ENCODE measurements at regions not wholly inside any gene's neighbourhood (a gene's known extent, or its start where the extent isn't known, plus 50 kb on each side); places are given as distances from the start of the nearest gene placed in this dataset.

DNA sequence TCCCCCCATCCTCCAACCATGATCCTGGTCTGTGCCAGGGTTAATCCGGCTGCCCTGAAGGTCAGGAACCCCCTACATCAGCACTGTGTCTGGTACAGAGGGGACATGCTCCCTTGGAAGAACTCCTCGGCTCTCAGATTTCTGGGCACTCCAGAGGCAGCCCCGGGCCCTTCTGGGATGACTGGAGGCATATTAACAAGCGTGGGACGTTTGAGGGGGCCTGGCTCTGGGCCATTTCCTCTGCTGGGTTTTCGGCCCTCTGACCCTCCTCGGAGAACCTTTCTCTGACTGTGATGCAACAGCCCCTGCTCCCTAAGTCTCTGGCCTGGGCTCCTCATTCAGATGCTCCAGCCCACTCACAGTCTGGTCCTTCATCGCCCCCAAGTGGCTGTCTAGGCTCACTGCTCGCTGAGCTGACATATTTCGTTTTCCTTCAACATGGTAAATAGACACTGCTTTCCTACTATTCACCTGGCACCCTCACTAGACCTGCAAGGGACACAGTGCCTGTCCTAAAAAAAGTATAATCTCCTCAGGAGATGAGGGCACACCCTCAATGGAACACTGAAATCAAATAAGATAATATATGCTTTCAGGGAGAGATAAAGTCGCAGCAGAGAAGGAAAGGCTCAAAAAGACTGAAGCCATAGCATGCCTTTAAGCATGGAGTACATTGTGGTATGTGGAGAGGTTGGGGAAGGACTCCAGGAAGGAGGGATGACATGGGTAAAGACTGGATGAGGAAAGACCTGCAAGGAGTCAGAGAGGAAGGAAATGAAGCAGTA is 404.7 kb upstream of the TRPC7 start (continued):
- TF ChIP-seq, protein P1, sequence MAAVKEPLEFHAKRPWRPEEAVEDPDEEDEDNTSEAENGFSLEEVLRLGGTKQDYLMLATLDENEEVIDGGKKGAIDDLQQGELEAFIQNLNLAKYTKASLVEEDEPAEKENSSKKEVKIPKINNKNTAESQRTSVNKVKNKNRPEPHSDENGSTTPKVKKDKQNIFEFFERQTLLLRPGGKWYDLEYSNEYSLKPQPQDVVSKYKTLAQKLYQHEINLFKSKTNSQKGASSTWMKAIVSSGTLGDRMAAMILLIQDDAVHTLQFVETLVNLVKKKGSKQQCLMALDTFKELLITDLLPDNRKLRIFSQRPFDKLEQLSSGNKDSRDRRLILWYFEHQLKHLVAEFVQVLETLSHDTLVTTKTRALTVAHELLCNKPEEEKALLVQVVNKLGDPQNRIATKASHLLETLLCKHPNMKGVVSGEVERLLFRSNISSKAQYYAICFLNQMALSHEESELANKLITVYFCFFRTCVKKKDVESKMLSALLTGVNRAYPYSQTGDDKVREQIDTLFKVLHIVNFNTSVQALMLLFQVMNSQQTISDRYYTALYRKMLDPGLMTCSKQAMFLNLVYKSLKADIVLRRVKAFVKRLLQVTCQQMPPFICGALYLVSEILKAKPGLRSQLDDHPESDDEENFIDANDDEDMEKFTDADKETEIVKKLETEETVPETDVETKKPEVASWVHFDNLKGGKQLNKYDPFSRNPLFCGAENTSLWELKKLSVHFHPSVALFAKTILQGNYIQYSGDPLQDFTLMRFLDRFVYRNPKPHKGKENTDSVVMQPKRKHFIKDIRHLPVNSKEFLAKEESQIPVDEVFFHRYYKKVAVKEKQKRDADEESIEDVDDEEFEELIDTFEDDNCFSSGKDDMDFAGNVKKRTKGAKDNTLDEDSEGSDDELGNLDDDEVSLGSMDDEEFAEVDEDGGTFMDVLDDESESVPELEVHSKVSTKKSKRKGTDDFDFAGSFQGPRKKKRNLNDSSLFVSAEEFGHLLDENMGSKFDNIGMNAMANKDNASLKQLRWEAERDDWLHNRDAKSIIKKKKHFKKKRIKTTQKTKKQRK (IDR thresholded peaks at IDR 0.05; ENCODE audit: low read depth, low read length) = no peak
- TF ChIP-seq HDAC6 (IDR thresholded peaks at IDR 0.05; ENCODE audit: unreplicated experiment) (no peak), RB1 (IDR thresholded peaks at IDR 0.05; ENCODE audit: borderline replicate concordance) (no peak), EP300 (IDR thresholded peaks at IDR 0.05; ENCODE audit: borderline replicate concordance in 1 of 2, control insufficient read depth in 1 of 2, low read depth in 2 of 2, low read length in 2 of 2) (no peak), RAD21 (IDR thresholded peaks at IDR 0.05; ENCODE audit: insufficient read depth, low read depth, low read length) (peak; percentile 82), MXI1 (IDR thresholded peaks at IDR 0.05; ENCODE audit: low read depth, low read length) (no peak)
- TF ChIP-seq, protein P2, sequence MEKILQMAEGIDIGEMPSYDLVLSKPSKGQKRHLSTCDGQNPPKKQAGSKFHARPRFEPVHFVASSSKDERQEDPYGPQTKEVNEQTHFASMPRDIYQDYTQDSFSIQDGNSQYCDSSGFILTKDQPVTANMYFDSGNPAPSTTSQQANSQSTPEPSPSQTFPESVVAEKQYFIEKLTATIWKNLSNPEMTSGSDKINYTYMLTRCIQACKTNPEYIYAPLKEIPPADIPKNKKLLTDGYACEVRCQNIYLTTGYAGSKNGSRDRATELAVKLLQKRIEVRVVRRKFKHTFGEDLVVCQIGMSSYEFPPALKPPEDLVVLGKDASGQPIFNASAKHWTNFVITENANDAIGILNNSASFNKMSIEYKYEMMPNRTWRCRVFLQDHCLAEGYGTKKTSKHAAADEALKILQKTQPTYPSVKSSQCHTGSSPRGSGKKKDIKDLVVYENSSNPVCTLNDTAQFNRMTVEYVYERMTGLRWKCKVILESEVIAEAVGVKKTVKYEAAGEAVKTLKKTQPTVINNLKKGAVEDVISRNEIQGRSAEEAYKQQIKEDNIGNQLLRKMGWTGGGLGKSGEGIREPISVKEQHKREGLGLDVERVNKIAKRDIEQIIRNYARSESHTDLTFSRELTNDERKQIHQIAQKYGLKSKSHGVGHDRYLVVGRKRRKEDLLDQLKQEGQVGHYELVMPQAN (conservative IDR thresholded peaks at IDR 0.05) = no peak
- TF ChIP-seq, protein P3, sequence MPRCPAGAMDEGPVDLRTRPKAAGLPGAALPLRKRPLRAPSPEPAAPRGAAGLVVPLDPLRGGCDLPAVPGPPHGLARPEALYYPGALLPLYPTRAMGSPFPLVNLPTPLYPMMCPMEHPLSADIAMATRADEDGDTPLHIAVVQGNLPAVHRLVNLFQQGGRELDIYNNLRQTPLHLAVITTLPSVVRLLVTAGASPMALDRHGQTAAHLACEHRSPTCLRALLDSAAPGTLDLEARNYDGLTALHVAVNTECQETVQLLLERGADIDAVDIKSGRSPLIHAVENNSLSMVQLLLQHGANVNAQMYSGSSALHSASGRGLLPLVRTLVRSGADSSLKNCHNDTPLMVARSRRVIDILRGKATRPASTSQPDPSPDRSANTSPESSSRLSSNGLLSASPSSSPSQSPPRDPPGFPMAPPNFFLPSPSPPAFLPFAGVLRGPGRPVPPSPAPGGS (IDR thresholded peaks at IDR 0.05; ENCODE audit: borderline replicate concordance, insufficient read depth, low read depth, low read length, poor library complexity, severe bottlenecking) = no peak

Data from GM12878 (cell line).